Common myeloid progenitor, CD34-positive (primary cell): ENCODE measurements at regions not wholly inside any gene's neighbourhood (a gene's known extent, or its start where the extent isn't known, plus 50 kb on each side); places are given as distances from the start of the nearest gene placed in this dataset.

Source experiments
- CTCF ChIA-PET: fragments of 350-600 bp; sonication (Branson Sonifier 250); formaldehyde crosslinking; loops from one replicate; lab custom pipeline; 2021; ENCODE audit warnings: antibody characterized with exemption; lab: Charles Lee
- POLR2A ChIA-PET: fragments of 350-600 bp; sonication (Branson Sonifier 250); formaldehyde crosslinking; loops from one replicate; lab custom pipeline; 2021; ENCODE audit warnings: antibody characterized with exemption; lab: Charles Lee
- DNase-seq, 3 donors: peaks; one replicate each; pipeline versions ENCODE4 v3.0.0 to v3.0.0-alpha.2; 2013
- H3K27ac ChIP-seq, 2 experiments: 1 replicate in 1 of 2; 2 replicates in 1 of 2; pipeline ENCODE4 v1.7.0; 2013; ENCODE audit warnings: inconsistent platforms in 2 of 2, low read length in 2 of 2, mild to moderate bottlenecking in 2 of 2, low read depth in 1 of 2, moderate library complexity in 1 of 2; ENCODE audit not compliant: severe bottlenecking in 2 of 2, insufficient read depth in 1 of 2, poor library complexity in 1 of 2
- H3K27me3 ChIP-seq, 5 experiments: replicated peaks in 2 of 5; 1 replicate in 3 of 5; 2 replicates in 2 of 5; pipeline versions ENCODE4 v1.6.1 to v1.7.0; 2013; ENCODE audit warnings: low read length in 4 of 5, mild to moderate bottlenecking in 2 of 5, moderate library complexity in 2 of 5, inconsistent platforms in 1 of 5; ENCODE audit not compliant: insufficient read depth in 5 of 5, control insufficient read depth in 4 of 5
- H3K36me3 ChIP-seq, 4 experiments: 1 replicate in 2 of 4; 2 replicates in 2 of 4; pipeline versions ENCODE4 v1.6.1 to v1.7.0; 2013; ENCODE audit warnings: low read length in 3 of 4, control low read depth in 1 of 4, mild to moderate bottlenecking in 1 of 4; ENCODE audit not compliant: control insufficient read depth in 4 of 4, insufficient read depth in 4 of 4
- H3K4me1 ChIP-seq, 4 experiments: 1 replicate in 3 of 4; 2 replicates in 1 of 4; pipeline versions ENCODE4 v1.6.1 to v1.7.1; 2013; ENCODE audit warnings: low read length in 3 of 4, mild to moderate bottlenecking in 3 of 4, control low read depth in 1 of 4, inconsistent platforms in 1 of 4, moderate library complexity in 1 of 4; ENCODE audit not compliant: control insufficient read depth in 4 of 4, insufficient read depth in 4 of 4; ENCODE audit errors: control extremely low read depth in 1 of 4
- H3K4me3 ChIP-seq, 7 experiments: 1 replicate in 4 of 7; 2 replicates in 3 of 7; pipeline versions ENCODE4 v1.5.1 to v1.7.0; 2013; ENCODE audit warnings: mild to moderate bottlenecking in 7 of 7, low read length in 6 of 7, moderate library complexity in 6 of 7, inconsistent platforms in 2 of 7, low read depth in 2 of 7, control low read depth in 1 of 7; ENCODE audit not compliant: insufficient read depth in 4 of 7, control insufficient read depth in 1 of 7; ENCODE audit errors: extremely low read depth in 1 of 7
- H3K9me3 ChIP-seq, 5 experiments: 1 replicate in 4 of 5; 2 replicates in 1 of 5; pipeline versions ENCODE4 v1.6.1 to v1.7.1; 2013; ENCODE audit warnings: low read length in 4 of 5, mild to moderate bottlenecking in 2 of 5, inconsistent platforms in 1 of 5, low read depth in 1 of 5, moderate library complexity in 1 of 5; ENCODE audit not compliant: control insufficient read depth in 4 of 5, insufficient read depth in 2 of 5; ENCODE audit errors: control extremely low read depth in 1 of 5
- WGBS: methylation state at CpG from one replicate; pipeline ENCODE4 v1.1.5; 2013; ENCODE audit not compliant: insufficient coverage; 5-methylcytosine and 5-hydroxymethylcytosine counted together

DNA sequence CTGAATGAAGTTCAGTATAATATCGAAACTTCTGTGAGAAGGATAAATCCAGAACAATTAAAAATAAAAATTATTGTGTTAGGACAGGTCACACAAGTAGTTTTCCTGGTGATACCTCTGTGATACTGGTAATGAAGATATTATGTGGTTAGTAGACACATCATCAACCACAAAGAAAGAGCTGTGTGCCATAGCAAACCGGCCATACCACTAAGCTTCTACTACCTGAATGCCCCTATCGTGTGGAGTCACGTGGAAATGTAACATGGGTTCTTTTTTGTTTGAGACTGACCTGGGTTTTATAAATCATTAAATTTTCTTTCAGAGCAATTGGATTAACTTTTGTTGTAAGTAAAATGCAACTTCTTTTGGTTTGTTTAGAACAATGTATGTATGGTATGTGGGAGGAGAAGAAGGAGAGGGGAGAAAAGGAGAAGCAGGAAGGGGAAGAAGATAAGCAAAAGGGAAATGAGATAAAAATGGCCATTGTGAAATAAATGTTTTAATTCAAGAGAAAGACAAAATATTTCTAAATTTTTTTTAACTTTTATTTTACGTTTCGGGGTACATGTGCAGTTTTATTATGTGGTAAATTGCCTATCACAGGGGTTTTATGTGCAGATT lies 58.2 kb upstream of the LRRC8B start:
- ChIA-PET POLR2A (no interaction called here), CTCF (interaction anchor here (1.4 kb wide), 1 partner anchor 32 kb away, joined by 3 read pairs; no protein-coding TSS in a partner anchor)
- peak overlapping the region in 4 of 7 experiments; percentile 13 to 26 (median 16) for H3K4me3 ChIP-seq
- H3K4me1 ChIP-seq: peaks cover 3 to 23% (median 9%) of the 10 kb centered on the region in 4 experiments
- whole genome bisulfite sequencing: 30% methylated on average over 2 of the region's 6 CpGs
- H3K36me3 ChIP-seq: no peaks in the 10 kb centered on the region
- no peak overlapping the region for H3K27ac ChIP-seq
- H3K27me3 ChIP-seq: peaks cover 10 to 77% (median 26%) of the 10 kb centered on the region in 5 experiments
- peak in 2 of 3 donors; percentile 59 to 73 for DNase-seq
- H3K9me3 ChIP-seq: no peaks in the 10 kb centered on the region

GRCh38 chr1:89472253-89472652 lies 52.4 kb upstream of the LRRC8B start:
- H3K9me3 ChIP-seq: peaks cover 6 to 28% (median 18%) of the 10 kb centered on the region in 5 experiments
- H3K36me3 ChIP-seq: peaks cover 0 to 4% (median 0%) of the 10 kb centered on the region in 4 experiments
- H3K27ac ChIP-seq: no peak overlapping the region
- WGBS: no CpG with 5 or more reads among the region's 1 CpG
- CTCF ChIA-PET: no interaction called here
- H3K27me3 ChIP-seq: peaks cover 2 to 33% (median 14%) of the 10 kb centered on the region in 5 experiments
- DNase-seq: no peak
- H3K4me3 ChIP-seq: no peak overlapping the region
- POLR2A ChIA-PET: no interaction called here
- peaks cover 0 to under 1% (median 0%) of the 10 kb centered on the region in 4 experiments for H3K4me1 ChIP-seq

- Histone ChIP-seq H3K27ac (no peak overlapping the region), H3K27me3 (peaks cover 2 to 33% (median 14%) of the 10 kb centered on the region in 5 experiments), H3K36me3 (peaks cover 0 to 4% (median 0%) of the 10 kb centered on the region in 4 experiments), H3K4me3 (no peak overlapping the region), H3K9me3 (peaks cover 6 to 28% (median 18%) of the 10 kb centered on the region in 5 experiments), H3K4me1 (no peaks in the 10 kb centered on the region)
- 100% methylated on average over 1 of the region's 3 CpGs for WGBS
- POLR2A ChIA-PET: no interaction called here
- CTCF ChIA-PET: interaction anchor here (0.7 to 1.6 kb wide), 3 partner anchors 9 to 145 kb away, joined by 3 to 5 read pairs (median 4); no protein-coding TSS in a partner anchor
- DNase-seq: no peak
Observed at GRCh38 chr1:89472886-89473417, 51.7 kb upstream of the LRRC8B start.
